ENCODE measurements at regions not wholly inside any gene's neighbourhood (a gene's known extent, or its start where the extent isn't known, plus 50 kb on each side); places are given as distances from the start of the nearest gene placed in this dataset.

GRCh38 chr4:178415925-178416324 is 973.7 kb upstream of the AGA start (continued):
- TF ChIP-seq ZNF773 (CRISPR knock-in tag; IDR thresholded peaks at IDR 0.05; ENCODE audit: borderline replicate concordance) (no peak), TARDBP (CRISPR knock-in tag; IDR thresholded peaks at IDR 0.05) (no peak), MTA1 (CRISPR knock-in tag; IDR thresholded peaks at IDR 0.05; ENCODE audit: borderline replicate concordance) (no peak), SMARCC2 (IDR thresholded peaks at IDR 0.05) (no peak), ZSCAN21 (CRISPR knock-in tag; IDR thresholded peaks at IDR 0.05; ENCODE audit: borderline replicate concordance) (no peak)

- CTCF ChIA-PET (ENCODE audit: low intra/inter-chr PET ratio, low total read pairs) = no interaction called here
- POLR2A ChIA-PET = no interaction called here
- no peak overlapping the region for H3K9ac ChIP-seq (ENCODE audit: insufficient read depth, low read depth, low read length)
- no peak for TF ChIP-seq MAZ (IDR thresholded peaks at IDR 0.05; ENCODE audit: borderline replicate concordance, low read depth, low read length)
- no peak for TF ChIP-seq MAZ (CRISPR knock-in tag; IDR thresholded peaks at IDR 0.05; ENCODE audit: low read depth)
- TF ChIP-seq ZNF205 (CRISPR knock-in tag; IDR thresholded peaks at IDR 0.05) = no peak
- no peak for TF ChIP-seq DPF2 (CRISPR knock-in tag; IDR thresholded peaks at IDR 0.05; ENCODE audit: borderline replicate concordance, low read depth)
- TF ChIP-seq BORCS8-MEF2B (CRISPR knock-in tag; IDR thresholded peaks at IDR 0.05) = no peak
- no peak for TF ChIP-seq ZNF761 (CRISPR knock-in tag; conservative IDR thresholded peaks at IDR 0.05)
- TF ChIP-seq MEIS2 (CRISPR knock-in tag; IDR thresholded peaks at IDR 0.05) = no peak
- TF ChIP-seq ZNF740 (CRISPR knock-in tag; IDR thresholded peaks at IDR 0.05) = no peak
- TF ChIP-seq ZNF792 (CRISPR knock-in tag; IDR thresholded peaks at IDR 0.05) = no peak
- no peak overlapping the region for H2AFZ ChIP-seq (ENCODE audit: low read length)
- H3K79me2 ChIP-seq (ENCODE audit: insufficient read depth, low read length) = no peaks in the 10 kb centered on the region
- in situ Hi-C loops (cut with HindIII; ENCODE audit: extremely low pct_ligation_motif_present, low pct_unique_long_range_greater_than_20kb) = no loop called here
- no peaks in the 10 kb centered on the region for H3K36me3 ChIP-seq (replicated peaks in 1 of 2; ENCODE audit: control insufficient read depth in 1 of 2, insufficient read depth in 2 of 2, low read length in 2 of 2)
- no peaks in the 10 kb centered on the region for H3K4me1 ChIP-seq (ENCODE audit: insufficient read depth, low read length)
- no peak overlapping the region for H3K4me2 ChIP-seq (ENCODE audit: low read depth, low read length)
- FAIRE-seq = no peak
- WGBS (ENCODE audit: low lambda C conversion rate) = 14% methylated on average over 2 of the region's 2 CpGs
- no peaks in the 10 kb centered on the region for H3K27me3 ChIP-seq (ENCODE audit: control insufficient read depth in 1 of 2, insufficient read depth in 2 of 2, low read length in 2 of 2)
- no peak for DNase-seq (ENCODE audit: low spot score)
- H4K20me1 ChIP-seq (ENCODE audit: insufficient read depth, low read length) = no peaks in the 10 kb centered on the region
- H3K4me3 ChIP-seq (replicated peaks in 1 of 3; ENCODE audit: insufficient read depth in 1 of 3, low read depth in 2 of 3, low read length in 3 of 3) = no peak overlapping the region
- H3K9me3 ChIP-seq (ENCODE audit: low read length) = no peaks in the 10 kb centered on the region; the same call in 1 of the 2 replicates
- ATAC-seq = no peak
- H3K27ac ChIP-seq (ENCODE audit: extremely low read length, insufficient read depth, low read length) = no peak overlapping the region
- intact Hi-C loops (cut with micrococcal nuclease; ENCODE audit: unreplicated experiment) = no loop called here
- no TSS peak for BruUV-seq (replicated peaks)
Observed at GRCh38 chr4:178423366-178423765, 981.1 kb upstream of the AGA start.

Data from HepG2 (cell line).